ENCODE measurements at regions not wholly inside any gene's neighbourhood (a gene's known extent, or its start where the extent isn't known, plus 50 kb on each side); places are given as distances from the start of the nearest gene placed in this dataset.

GRCh38 chr6:98672681-98673475, 161.5 kb upstream of the POU3F2 start:
- Histone ChIP-seq H3K4me2 (no peak overlapping the region), H3K36me3 (ENCODE audit: insufficient read depth) (no peaks in the 10 kb centered on the region), H3K9ac (no peak overlapping the region), H4K20me1 (ENCODE audit: insufficient read depth) (no peaks in the 10 kb centered on the region), H3K27me3 (ENCODE audit: insufficient read depth, low read depth) (no peaks in the 10 kb centered on the region), H2AFZ (ENCODE audit: low read depth) (no peak overlapping the region), H3K79me2 (ENCODE audit: insufficient read depth, low read depth) (no peaks in the 10 kb centered on the region), H3K27ac (no peak overlapping the region), H3K4me1 (ENCODE audit: low read depth, poor library complexity, severe bottlenecking) (peaks cover 3% of the 10 kb centered on the region), H3K4me3 (IDR thresholded peaks at IDR 0.05; ENCODE audit: insufficient read depth, low read depth, low read length) (no peak overlapping the region)
- TF ChIP-seq CTCF (conservative IDR thresholded peaks at IDR 0.05; ENCODE audit: low read depth, low read length) = no peak

GRCh38 chr6:98678481-98678880, 155.9 kb upstream of the POU3F2 start:
- Histone ChIP-seq H2AFZ (ENCODE audit: low read depth) (no peak overlapping the region), H3K4me2 (peak overlapping the region; percentile 17; the same call in 1 of the 2 replicates), H3K79me2 (ENCODE audit: insufficient read depth, low read depth) (no peaks in the 10 kb centered on the region), H3K27me3 (ENCODE audit: insufficient read depth, low read depth) (no peaks in the 10 kb centered on the region), H3K36me3 (ENCODE audit: insufficient read depth) (no peaks in the 10 kb centered on the region), H3K4me3 (IDR thresholded peaks at IDR 0.05; ENCODE audit: insufficient read depth, low read depth, low read length) (no peak overlapping the region), H3K4me1 (ENCODE audit: low read depth, poor library complexity, severe bottlenecking) (peaks cover 17% of the 10 kb centered on the region), H4K20me1 (ENCODE audit: insufficient read depth) (no peaks in the 10 kb centered on the region), H3K27ac (no peak overlapping the region), H3K9ac (no peak overlapping the region)
- no peak for TF ChIP-seq CTCF (conservative IDR thresholded peaks at IDR 0.05; ENCODE audit: low read depth, low read length)

- Histone ChIP-seq H2AFZ (ENCODE audit: low read depth) (no peak overlapping the region), H3K36me3 (ENCODE audit: insufficient read depth) (no peaks in the 10 kb centered on the region), H3K4me2 (no peak overlapping the region), H3K9ac (no peak overlapping the region), H3K27ac (no peak overlapping the region), H3K4me1 (ENCODE audit: low read depth, poor library complexity, severe bottlenecking) (no peaks in the 10 kb centered on the region), H3K4me3 (IDR thresholded peaks at IDR 0.05; ENCODE audit: insufficient read depth, low read depth, low read length) (no peak overlapping the region), H4K20me1 (ENCODE audit: insufficient read depth) (no peaks in the 10 kb centered on the region), H3K79me2 (ENCODE audit: insufficient read depth, low read depth) (no peaks in the 10 kb centered on the region), H3K27me3 (ENCODE audit: insufficient read depth, low read depth) (no peaks in the 10 kb centered on the region)
- no peak for TF ChIP-seq CTCF (conservative IDR thresholded peaks at IDR 0.05; ENCODE audit: low read depth, low read length)
Measured at GRCh38 chr6:98686008-98686601, 148.3 kb upstream of the POU3F2 start.

GRCh38 chr6:98687752-98688151, 146.6 kb upstream of the POU3F2 start:
- Histone ChIP-seq H3K9ac (no peak overlapping the region), H4K20me1 (ENCODE audit: insufficient read depth) (no peaks in the 10 kb centered on the region), H2AFZ (ENCODE audit: low read depth) (no peak overlapping the region), H3K4me3 (IDR thresholded peaks at IDR 0.05; ENCODE audit: insufficient read depth, low read depth, low read length) (no peak overlapping the region), H3K27ac (no peak overlapping the region), H3K36me3 (ENCODE audit: insufficient read depth) (no peaks in the 10 kb centered on the region), H3K27me3 (ENCODE audit: insufficient read depth, low read depth) (no peaks in the 10 kb centered on the region), H3K79me2 (ENCODE audit: insufficient read depth, low read depth) (no peaks in the 10 kb centered on the region), H3K4me1 (ENCODE audit: low read depth, poor library complexity, severe bottlenecking) (no peaks in the 10 kb centered on the region), H3K4me2 (no peak overlapping the region)
- TF ChIP-seq CTCF (conservative IDR thresholded peaks at IDR 0.05; ENCODE audit: low read depth, low read length) = no peak

Measured in KMS-11 (cell line).